ENCODE measurements at regions not wholly inside any gene's neighbourhood (a gene's known extent, or its start where the extent isn't known, plus 50 kb on each side); places are given as distances from the start of the nearest gene placed in this dataset.

- no peak overlapping the region for H3K4me2 ChIP-seq (ENCODE audit: low read depth, low read length, poor library complexity, severe bottlenecking)
- H3K79me2 ChIP-seq (ENCODE audit: insufficient read depth, low read length): no peaks in the 10 kb centered on the region
- H3K9me2 ChIP-seq (replicated peaks; ENCODE audit: insufficient read depth, low read length): no peaks in the 10 kb centered on the region
- no peak overlapping the region for H3K4me3 ChIP-seq (ENCODE audit: insufficient read depth, low read length, poor library complexity, severe bottlenecking)
- no peaks in the 10 kb centered on the region for H3K36me3 ChIP-seq (ENCODE audit: low read length)
- H4K20me1 ChIP-seq (ENCODE audit: low read depth, low read length): no peaks in the 10 kb centered on the region
- H3K27me3 ChIP-seq (ENCODE audit: low read length): no peaks in the 10 kb centered on the region
- no peaks in the 10 kb centered on the region for H3F3A ChIP-seq (ENCODE audit: insufficient read depth)
- H3K9ac ChIP-seq (ENCODE audit: low read length): no peak overlapping the region
- H2AFZ ChIP-seq (ENCODE audit: low read depth, low read length, severe bottlenecking): no peak overlapping the region
- TF ChIP-seq CTCF (IDR thresholded peaks at IDR 0.05; ENCODE audit: insufficient read depth, low read length, poor library complexity, severe bottlenecking) (no peak), EZH2phosphoT487 (conservative IDR thresholded peaks at IDR 0.05; ENCODE audit: low read length) (no peak)
- H3K27ac ChIP-seq (ENCODE audit: low read depth, low read length): no peak overlapping the region
- no peaks in the 10 kb centered on the region for H3K9me3 ChIP-seq (ENCODE audit: insufficient read depth, low read length)
Observed at GRCh38 chr6:95802978-95803377, 212.8 kb upstream of the FUT9 start.

DNA sequence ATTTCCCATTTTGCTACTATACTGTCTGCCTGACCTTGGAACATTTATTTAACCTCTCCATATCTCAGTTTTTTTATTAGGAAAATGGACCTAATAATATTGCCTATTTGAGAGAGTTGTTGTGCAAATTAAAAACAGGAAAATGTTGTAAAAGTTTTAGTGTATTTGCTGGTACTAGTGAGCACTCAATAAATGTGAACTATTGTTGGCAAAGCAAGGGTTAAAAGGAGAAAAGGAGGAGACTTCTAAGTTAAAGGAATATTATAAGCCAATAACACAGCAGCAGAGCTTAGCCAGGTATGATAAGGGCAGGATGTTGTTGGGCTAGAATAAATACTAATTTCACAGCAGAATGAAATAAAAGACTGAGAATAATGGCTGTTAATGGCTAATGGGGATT is 211.9 kb upstream of the FUT9 start:
- Histone ChIP-seq H3K9ac (ENCODE audit: low read length) (no peak overlapping the region), H2AFZ (ENCODE audit: low read depth, low read length, severe bottlenecking) (no peak overlapping the region), H3K9me3 (ENCODE audit: insufficient read depth, low read length) (no peaks in the 10 kb centered on the region), H3K79me2 (ENCODE audit: insufficient read depth, low read length) (no peaks in the 10 kb centered on the region), H3K27ac (ENCODE audit: low read depth, low read length) (no peak overlapping the region), H3F3A (ENCODE audit: insufficient read depth) (no peaks in the 10 kb centered on the region), H3K36me3 (ENCODE audit: low read length) (no peaks in the 10 kb centered on the region), H3K4me2 (ENCODE audit: low read depth, low read length, poor library complexity, severe bottlenecking) (no peak overlapping the region), H3K4me3 (ENCODE audit: insufficient read depth, low read length, poor library complexity, severe bottlenecking) (no peak overlapping the region), H3K27me3 (ENCODE audit: low read length) (no peaks in the 10 kb centered on the region), H3K9me2 (replicated peaks; ENCODE audit: insufficient read depth, low read length) (no peaks in the 10 kb centered on the region), H4K20me1 (ENCODE audit: low read depth, low read length) (no peaks in the 10 kb centered on the region)
- TF ChIP-seq EZH2phosphoT487 (conservative IDR thresholded peaks at IDR 0.05; ENCODE audit: low read length) (no peak), CTCF (IDR thresholded peaks at IDR 0.05; ENCODE audit: insufficient read depth, low read length, poor library complexity, severe bottlenecking) (no peak)

GRCh38 chr6:95804847-95805541 is 210.8 kb upstream of the FUT9 start:
- Histone ChIP-seq H3K9ac (ENCODE audit: low read length) (no peak overlapping the region), H3K27me3 (ENCODE audit: low read length) (no peaks in the 10 kb centered on the region), H3K79me2 (ENCODE audit: insufficient read depth, low read length) (no peaks in the 10 kb centered on the region), H3K36me3 (ENCODE audit: low read length) (no peaks in the 10 kb centered on the region), H3K27ac (ENCODE audit: low read depth, low read length) (no peak overlapping the region), H3K4me3 (ENCODE audit: insufficient read depth, low read length, poor library complexity, severe bottlenecking) (no peak overlapping the region), H4K20me1 (ENCODE audit: low read depth, low read length) (no peaks in the 10 kb centered on the region), H3K4me2 (ENCODE audit: low read depth, low read length, poor library complexity, severe bottlenecking) (no peak overlapping the region), H3F3A (ENCODE audit: insufficient read depth) (no peaks in the 10 kb centered on the region), H3K9me2 (replicated peaks; ENCODE audit: insufficient read depth, low read length) (no peaks in the 10 kb centered on the region), H2AFZ (ENCODE audit: low read depth, low read length, severe bottlenecking) (no peak overlapping the region), H3K9me3 (ENCODE audit: insufficient read depth, low read length) (no peaks in the 10 kb centered on the region)
- TF ChIP-seq CTCF (IDR thresholded peaks at IDR 0.05; ENCODE audit: insufficient read depth, low read length, poor library complexity, severe bottlenecking) (no peak), EZH2phosphoT487 (conservative IDR thresholded peaks at IDR 0.05; ENCODE audit: low read length) (no peak)

Data from SU-DHL-6 (cell line).